SK-N-SH treated with all-trans-retinoic acid at 6 μM for 48 hours (cell line): ENCODE measurements at regions not wholly inside any gene's neighbourhood (a gene's known extent, or its start where the extent isn't known, plus 50 kb on each side); places are given as distances from the start of the nearest gene placed in this dataset.

Source experiments
- ARNTL ChIP-seq: fragments of 450-650 bp; formaldehyde crosslinking; IDR thresholded peaks from 2 replicates; pipeline ENCODE4 v1.5.0; 2020; ENCODE audit warnings: low read depth, mild to moderate bottlenecking, moderate library complexity, borderline replicate concordance
- ISL1 ChIP-seq: fragments of 250-450 bp; sonication (Bioruptor Pico); IDR thresholded peaks from 2 replicates; pipeline ENCODE4 v2.1.2; 2022; ENCODE audit warnings: mild to moderate bottlenecking, moderate library complexity
- OSR1 ChIP-seq: fragments of 250-450 bp; sonication (Bioruptor Pico); IDR thresholded peaks from 2 replicates; pipeline ENCODE4 v1.8.0; 2022; ENCODE audit warnings: moderate library complexity, mild to moderate bottlenecking, inconsistent platforms
- RARB ChIP-seq: fragments of 250-450 bp; sonication (Bioruptor Pico); IDR thresholded peaks from 2 replicates; pipeline ENCODE4 v1.8.0; 2021; ENCODE audit warnings: mild to moderate bottlenecking, moderate library complexity
- TOX ChIP-seq: fragments of 250-450 bp; sonication (Bioruptor Pico); IDR thresholded peaks from 2 replicates; pipeline ENCODE4 v1.8.0; 2021; ENCODE audit warnings: mild to moderate bottlenecking, moderate library complexity, borderline replicate concordance
- ZFP3 ChIP-seq: fragments of 250-450 bp; sonication (Bioruptor Pico); IDR thresholded peaks from 2 replicates; pipeline ENCODE4 v1.5.0; 2020; ENCODE audit warnings: mild to moderate bottlenecking, moderate library complexity
- TF ChIP-seq, protein P1 (sequence below): fragments of 250-450 bp; sonication (Bioruptor Pico); IDR thresholded peaks from 2 replicates; pipeline ENCODE4 v1.5.0; 2020; ENCODE audit warnings: mild to moderate bottlenecking, moderate library complexity

DNA sequence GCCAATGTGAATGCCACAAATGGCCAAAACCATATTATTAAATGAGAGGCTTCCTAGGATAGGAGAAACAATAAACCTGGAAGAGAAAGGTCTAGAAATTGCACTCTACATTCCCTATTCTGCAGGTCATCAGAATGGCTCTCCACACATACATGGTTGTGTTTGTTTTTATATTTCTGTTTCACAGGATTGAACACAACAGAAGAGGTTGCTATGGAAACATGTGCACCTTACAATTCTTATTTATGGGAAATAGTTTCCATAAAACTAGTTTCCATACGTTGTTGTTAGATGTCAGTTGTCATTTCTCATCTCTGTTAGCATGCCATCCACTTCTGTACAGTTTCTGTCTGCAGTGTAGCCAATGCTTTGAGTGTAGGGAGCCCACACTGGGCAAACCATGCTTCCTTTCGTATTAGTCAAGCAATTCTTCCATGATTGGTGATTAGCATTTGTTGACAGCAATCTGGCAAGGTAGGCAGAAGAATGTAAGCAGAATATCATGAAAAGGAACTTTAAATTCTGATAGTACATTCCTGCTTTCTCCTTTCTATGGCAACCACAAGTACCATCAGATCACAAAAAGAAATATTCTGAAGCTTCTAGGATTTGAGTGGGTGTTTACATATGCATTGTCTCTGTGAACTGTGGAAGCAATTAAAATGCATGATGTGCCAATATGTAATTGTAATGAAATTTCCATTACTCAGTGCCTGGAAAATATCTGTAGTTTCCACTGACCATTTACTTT is 141.6 kb upstream of the AVPR1A start:
- TF ChIP-seq TOX (CRISPR knock-in tag), result no peak
- no peak for TF ChIP-seq OSR1 (CRISPR knock-in tag)
- TF ChIP-seq ISL1 (CRISPR knock-in tag), result no peak
- no peak for TF ChIP-seq ZFP3 (CRISPR knock-in tag)
- TF ChIP-seq RARB (CRISPR knock-in tag), result no peak
- TF ChIP-seq ARNTL (CRISPR knock-in tag), result no peak
- TF ChIP-seq, protein P1, sequence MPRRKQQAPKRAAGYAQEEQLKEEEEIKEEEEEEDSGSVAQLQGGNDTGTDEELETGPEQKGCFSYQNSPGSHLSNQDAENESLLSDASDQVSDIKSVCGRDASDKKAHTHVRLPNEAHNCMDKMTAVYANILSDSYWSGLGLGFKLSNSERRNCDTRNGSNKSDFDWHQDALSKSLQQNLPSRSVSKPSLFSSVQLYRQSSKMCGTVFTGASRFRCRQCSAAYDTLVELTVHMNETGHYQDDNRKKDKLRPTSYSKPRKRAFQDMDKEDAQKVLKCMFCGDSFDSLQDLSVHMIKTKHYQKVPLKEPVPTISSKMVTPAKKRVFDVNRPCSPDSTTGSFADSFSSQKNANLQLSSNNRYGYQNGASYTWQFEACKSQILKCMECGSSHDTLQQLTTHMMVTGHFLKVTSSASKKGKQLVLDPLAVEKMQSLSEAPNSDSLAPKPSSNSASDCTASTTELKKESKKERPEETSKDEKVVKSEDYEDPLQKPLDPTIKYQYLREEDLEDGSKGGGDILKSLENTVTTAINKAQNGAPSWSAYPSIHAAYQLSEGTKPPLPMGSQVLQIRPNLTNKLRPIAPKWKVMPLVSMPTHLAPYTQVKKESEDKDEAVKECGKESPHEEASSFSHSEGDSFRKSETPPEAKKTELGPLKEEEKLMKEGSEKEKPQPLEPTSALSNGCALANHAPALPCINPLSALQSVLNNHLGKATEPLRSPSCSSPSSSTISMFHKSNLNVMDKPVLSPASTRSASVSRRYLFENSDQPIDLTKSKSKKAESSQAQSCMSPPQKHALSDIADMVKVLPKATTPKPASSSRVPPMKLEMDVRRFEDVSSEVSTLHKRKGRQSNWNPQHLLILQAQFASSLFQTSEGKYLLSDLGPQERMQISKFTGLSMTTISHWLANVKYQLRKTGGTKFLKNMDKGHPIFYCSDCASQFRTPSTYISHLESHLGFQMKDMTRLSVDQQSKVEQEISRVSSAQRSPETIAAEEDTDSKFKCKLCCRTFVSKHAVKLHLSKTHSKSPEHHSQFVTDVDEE (CRISPR knock-in tag), result no peak
